GM18907 (cell line): ENCODE measurements at regions not wholly inside any gene's neighbourhood (a gene's known extent, or its start where the extent isn't known, plus 50 kb on each side); places are given as distances from the start of the nearest gene placed in this dataset.

Experiments
- ATAC-seq: cut with Tn5 transposase; IDR thresholded peaks from one replicate; pipeline ENCODE4 v1.9.1; 2021; ENCODE audit warnings: mild to moderate bottlenecking, moderate library complexity; ENCODE audit not compliant: unreplicated experiment

- ATAC-seq, result no peak
Measured at GRCh38 chr2:241942416-241943208, 73.1 kb downstream of the RTP5 start.

GRCh38 chr2:241943209-241943850 is 73.8 kb downstream of the RTP5 start:
- ATAC-seq, result no peak

- no peak for ATAC-seq
Measured at GRCh38 chr2:241943961-241944575, 74.5 kb downstream of the RTP5 start.

- no peak for ATAC-seq
Measured at GRCh38 chr2:241944821-241945220, 75.3 kb downstream of the RTP5 start.

GRCh38 chr2:241945311-241945710 is 75.8 kb downstream of the RTP5 start:
- ATAC-seq, result no peak

GRCh38 chr2:241945803-241946202 is 76.3 kb downstream of the RTP5 start:
- no peak for ATAC-seq

GRCh38 chr2:241946306-241947003 is 76.9 kb downstream of the RTP5 start:
- no peak for ATAC-seq

GRCh38 chr2:241947004-241947350 is 77.4 kb downstream of the RTP5 start:
- ATAC-seq, result no peak

GRCh38 chr2:241947401-241947800 is 77.9 kb downstream of the RTP5 start:
- no peak for ATAC-seq

- ATAC-seq, result no peak
Measured at GRCh38 chr2:241947876-241948275, 78.3 kb downstream of the RTP5 start.

GRCh38 chr2:241948299-241948897 is 78.9 kb downstream of the RTP5 start:
- ATAC-seq, result no peak

GRCh38 chr2:241948901-241949735 is 79.6 kb downstream of the RTP5 start:
- no peak for ATAC-seq

GRCh38 chr2:241949736-241950412 is 80.3 kb downstream of the RTP5 start:
- no peak for ATAC-seq

- no peak for ATAC-seq
Measured at GRCh38 chr2:241950413-241951315, 81.1 kb downstream of the RTP5 start.

GRCh38 chr2:241951316-241951700 is 81.8 kb downstream of the RTP5 start:
- no peak for ATAC-seq

- ATAC-seq, result no peak
Measured at GRCh38 chr2:241951920-241952319, 82.4 kb downstream of the RTP5 start.

- no peak for ATAC-seq
Measured at GRCh38 chr2:241952816-241953215, 83.3 kb downstream of the RTP5 start.

- ATAC-seq, result no peak
Measured at GRCh38 chr2:241953324-241953928, 83.9 kb downstream of the RTP5 start.
